GM21447 (cell line): ENCODE measurements at regions not wholly inside any gene's neighbourhood (a gene's known extent, or its start where the extent isn't known, plus 50 kb on each side); places are given as distances from the start of the nearest gene placed in this dataset.
"Not testable (repeated sequence)": the region's sequence is repeated elsewhere in the genome, so short reads cannot be mapped to it uniquely, and the experiment has no call there.

Experiments
- ATAC-seq: cut with Tn5 transposase; IDR thresholded peaks from one replicate; pipeline ENCODE4 v1.9.1; 2021; ENCODE audit not compliant: unreplicated experiment

- ATAC-seq = no peak
Measured at GRCh38 chr3:160047876-160048275, 59.2 kb downstream of the IL12A start.

DNA sequence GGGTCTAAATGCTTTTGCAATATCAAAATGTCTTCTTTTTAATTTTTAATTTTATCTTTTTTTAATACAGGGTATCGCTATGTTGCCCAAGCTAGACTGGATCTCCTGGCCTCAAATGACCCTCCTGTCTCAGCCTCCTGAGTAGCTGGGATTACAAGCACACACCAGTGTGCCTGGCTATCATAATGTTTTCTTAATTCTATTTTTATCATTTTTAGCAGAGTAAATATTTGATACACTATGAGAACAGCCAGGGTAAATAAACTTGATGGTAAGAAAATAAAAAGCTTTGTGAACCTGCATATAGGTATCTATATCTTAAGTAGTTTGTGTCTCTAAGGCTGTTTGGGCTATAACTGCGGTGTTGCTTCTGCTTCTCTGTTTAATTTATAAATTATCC is 60.4 kb downstream of the IL12A start:
- no peak for ATAC-seq

DNA sequence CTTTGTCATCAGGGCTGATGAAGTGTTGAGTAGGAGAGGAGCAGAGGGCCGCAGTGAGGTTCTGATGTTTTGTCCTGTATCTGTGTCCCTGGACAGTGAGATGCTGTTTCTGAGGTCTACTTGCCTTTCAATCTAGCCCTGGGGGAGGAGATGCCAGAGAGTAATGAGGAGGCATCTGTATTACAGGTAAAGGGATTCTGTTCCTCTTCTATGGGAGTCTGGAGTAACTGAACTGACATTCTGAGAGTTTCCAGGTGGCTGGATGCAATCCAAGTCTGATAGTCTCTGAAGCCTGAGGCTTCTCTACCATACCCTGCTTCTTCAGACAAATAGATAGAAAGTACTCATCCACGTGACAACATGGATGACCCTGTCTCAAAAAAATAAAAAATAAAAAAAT is 60.9 kb downstream of the IL12A start:
- no peak for ATAC-seq

DNA sequence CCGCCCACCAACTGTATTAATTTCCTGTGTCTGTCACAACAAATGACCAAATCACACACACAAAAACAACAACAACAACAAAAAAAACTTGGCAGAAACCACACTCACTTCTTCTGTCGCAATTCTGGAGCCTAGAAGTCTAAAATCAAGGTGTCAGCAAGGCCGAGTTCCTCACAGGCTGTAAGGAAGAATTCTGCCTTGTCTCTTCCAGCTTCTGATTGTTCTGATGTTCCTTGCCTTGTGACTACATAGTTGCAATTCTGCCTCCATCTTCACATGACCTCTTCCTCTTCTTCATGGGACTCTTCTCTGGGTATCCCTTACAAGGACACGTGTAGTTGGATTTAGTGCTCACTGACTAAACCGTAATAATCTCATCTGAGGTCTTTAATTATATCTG is 61.4 kb downstream of the IL12A start:
- ATAC-seq = no peak

DNA sequence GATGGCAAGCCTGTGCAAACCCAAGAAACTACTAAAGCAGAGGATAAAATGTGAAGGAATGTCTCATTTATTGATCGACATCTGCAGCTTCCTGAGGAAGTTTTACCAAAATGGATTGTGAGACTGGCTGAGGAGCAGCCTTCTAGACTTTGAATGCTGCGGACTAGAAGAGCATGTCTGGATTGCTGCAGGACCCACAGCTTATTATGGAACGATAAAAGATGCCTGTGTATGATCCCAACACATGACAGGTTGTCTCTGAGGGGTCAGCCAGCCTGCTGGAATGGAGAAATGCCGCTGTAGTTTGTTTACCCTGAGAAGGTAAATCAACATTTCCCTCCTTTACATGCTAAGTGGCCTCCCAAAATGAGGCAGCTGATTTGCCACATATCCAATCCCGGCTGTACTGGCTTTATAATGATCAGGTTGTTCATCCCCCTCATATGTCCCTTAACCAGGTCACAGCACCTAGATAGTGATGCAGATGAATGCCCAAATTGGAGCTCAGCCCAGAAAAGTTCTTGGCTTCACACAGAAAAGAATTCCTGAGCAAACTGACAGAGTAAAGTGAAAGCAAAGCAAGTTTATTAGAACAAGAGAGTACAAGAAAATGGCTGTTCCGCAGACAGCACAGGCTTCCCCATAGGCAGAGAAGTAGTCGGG is 63.9 kb downstream of the IL12A start:
- no peak for ATAC-seq

DNA sequence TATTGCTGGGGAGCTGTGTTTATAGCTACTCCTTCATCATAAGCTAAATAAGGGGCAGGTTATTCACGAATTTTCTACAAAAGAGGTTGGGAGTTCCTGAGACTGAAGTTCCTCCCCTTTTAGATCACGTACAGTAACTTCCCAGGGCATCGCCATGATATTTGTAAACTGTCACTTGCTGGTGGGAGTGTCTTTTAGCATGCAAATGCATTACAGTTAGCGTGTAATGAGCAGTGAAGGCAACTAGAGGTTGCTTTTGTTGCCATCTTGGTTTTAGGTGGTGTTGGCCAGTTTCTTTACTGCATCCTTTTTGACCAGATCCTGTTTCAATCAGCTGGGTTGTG is 64.4 kb downstream of the IL12A start:
- ATAC-seq = no peak

DNA sequence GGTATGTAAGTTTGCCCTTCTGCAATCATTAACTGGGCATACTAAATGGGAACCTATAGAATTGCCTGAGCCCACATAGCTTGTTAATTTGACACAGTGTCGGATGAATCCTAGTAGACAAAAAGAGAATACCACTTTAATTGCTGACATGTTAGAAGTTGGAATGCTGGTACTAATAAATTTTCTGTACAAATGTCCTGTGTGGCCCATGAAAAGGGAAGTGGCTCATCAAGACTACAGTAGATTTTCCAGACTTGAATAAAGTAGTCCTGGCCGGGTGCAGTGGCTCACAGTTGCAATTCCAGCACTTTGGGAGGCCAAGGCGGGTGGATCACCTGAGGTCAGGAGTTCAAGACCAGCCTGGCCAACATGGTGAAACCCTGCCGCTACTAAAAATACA is 66.2 kb downstream of the IL12A start:
- ATAC-seq = not testable (repeated sequence)

DNA sequence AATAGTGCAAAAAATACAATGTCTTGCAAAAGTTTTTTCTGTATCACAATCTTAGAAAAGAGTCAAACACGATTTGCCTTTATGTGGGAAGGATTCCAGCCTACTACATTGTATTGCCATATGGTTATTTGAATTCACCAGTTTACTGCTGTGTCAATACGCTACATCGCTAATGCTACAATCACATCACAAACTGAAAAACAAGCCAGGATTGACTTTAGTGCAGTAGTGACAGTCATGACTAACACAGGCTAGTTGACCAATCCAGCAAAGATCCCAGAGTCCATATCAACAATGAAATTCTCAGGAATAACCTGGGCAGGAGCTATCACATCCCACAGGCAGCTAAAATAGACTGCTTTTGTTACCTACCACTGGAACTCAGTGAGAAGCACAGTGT is 67.0 kb downstream of the IL12A start:
- ATAC-seq = no peak

GRCh38 chr3:160057331-160057730 is 68.7 kb downstream of the IL12A start:
- no peak for ATAC-seq

GRCh38 chr3:160060409-160061027 is 71.9 kb downstream of the IL12A start:
- no peak for ATAC-seq

- no peak for ATAC-seq
Measured at GRCh38 chr3:160061525-160061924, 72.9 kb downstream of the IL12A start.

DNA sequence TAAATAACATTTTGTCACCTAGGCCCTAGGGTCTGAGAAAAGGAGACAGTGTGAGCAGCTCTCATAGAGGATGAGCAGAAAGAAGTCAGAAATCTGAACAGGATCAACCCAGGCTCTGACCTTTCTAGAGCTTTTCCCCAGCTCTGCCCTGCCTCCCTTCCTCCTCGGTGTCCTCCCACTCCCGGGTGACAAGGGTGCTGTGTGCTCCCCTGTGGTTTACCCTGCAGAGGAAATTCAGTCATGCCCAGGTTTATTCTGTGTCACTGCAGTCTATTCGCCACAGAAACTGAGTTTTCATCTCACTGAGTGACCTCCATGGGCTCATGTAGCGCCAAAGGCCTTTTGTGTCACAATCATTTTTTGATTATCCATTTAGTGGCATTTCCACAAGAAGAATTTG is 76.6 kb downstream of the IL12A start:
- ATAC-seq = no peak

DNA sequence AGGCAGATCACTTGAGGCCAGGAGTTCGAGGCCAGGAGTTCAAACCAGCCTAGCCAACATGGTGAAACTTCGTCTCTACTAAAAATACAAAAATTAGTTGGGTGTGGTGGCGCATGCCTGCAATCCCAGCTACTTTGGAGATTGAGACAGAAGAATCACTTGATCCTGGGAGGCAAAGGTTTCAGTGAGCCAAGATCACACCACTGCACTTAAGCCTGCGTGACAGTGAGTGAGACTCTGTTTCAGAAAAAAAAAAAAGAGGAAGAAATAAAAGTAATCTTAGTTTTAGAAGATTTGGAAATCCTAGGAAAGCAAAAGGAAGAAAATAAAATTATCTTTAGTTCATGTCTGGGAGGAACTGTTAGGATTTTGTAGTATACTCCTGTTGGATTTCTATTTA is 77.2 kb downstream of the IL12A start:
- ATAC-seq = no peak

DNA sequence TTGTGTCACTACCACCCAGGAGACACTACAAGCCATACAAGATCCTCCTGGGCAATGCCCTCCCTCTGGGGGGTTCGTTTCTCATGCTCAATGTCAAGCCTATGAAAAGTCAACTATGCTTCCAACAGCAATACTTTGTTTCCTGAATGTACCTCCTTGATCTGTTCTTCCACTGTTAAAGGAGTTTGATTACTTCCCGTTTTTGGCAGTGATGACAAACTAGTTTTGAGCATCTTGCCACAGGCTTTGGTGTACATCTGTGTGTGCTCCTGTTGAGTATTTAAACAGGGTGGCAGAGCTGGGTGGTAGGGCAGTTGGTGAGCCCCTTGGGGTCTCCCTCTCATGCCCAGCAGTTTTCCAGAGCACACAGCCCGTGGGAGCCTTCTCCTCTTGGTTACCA is 81.4 kb downstream of the IL12A start:
- no peak for ATAC-seq

DNA sequence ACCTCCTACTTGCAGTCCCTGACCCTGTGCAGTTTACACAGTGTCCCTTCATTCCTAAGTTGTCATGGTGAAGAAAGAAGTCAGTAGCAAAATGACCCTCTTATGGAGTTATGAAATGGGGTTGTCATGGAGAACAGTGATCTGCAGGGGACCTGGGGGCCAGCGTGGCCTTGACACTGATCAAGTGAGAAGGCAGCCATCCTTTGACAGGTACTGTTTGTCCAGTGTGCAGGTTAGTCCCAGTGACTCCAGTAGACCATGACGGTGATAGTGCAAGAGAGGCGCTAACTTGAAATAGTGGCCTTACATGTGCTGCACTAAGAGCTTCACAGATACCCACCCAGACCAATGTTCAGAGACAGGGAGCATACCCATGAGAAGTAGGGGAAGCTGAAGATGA is 87.9 kb downstream of the IL12A start:
- ATAC-seq = no peak

- ATAC-seq = no peak
Measured at GRCh38 chr3:160078533-160078932, 89.9 kb downstream of the IL12A start.

DNA sequence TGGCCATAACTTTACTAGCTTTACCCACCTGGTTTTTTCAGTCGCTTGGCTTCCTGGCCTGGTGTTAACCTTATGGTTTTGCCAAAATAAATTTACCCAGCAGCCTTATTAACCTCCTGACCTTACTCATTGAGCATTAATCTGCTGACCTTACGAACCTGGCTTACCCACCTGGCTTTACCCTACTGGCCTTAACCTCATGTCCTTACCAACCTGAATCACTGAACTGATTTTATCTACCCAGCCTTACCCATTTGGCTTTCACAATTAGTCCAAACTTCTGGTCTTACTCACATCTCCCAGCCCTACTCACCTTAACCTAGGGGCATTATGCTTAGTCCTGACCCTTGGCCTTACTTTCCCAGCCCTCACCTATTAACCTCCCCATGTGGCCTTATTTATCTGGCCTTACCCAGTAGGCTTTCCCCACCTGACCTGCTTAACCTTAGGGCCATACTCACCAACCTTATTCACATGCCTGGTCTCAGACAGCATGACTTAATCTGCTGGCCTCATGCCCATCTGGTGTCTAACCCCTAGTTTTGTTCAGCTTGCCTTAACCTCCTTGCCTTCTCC is 93.4 kb downstream of the IL12A start:
- ATAC-seq = no peak

DNA sequence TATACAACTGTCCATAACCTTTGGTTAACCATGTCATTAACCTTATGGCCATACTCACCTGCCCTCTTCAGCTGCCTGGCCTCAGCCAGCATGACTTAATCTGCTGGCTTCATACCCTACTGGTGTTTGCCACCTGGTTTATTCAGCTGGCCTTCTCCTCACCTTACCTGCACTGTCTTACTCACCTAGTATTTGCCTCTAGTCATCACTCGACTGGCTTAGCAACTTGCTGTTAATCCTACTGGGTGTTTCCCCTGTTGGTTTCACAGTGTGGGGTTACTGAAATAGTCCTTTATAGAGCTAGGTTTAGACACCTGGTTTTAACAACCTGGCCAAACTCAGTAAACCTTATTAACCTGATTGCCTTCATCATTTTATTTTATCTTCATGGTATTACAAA is 96.4 kb downstream of the IL12A start:
- ATAC-seq = no peak

GRCh38 chr3:160088492-160089137 is 100.0 kb downstream of the IL12A start:
- no peak for ATAC-seq

- ATAC-seq = no peak
Measured at GRCh38 chr3:160090653-160091052, 102.0 kb downstream of the IL12A start.

GRCh38 chr3:160091441-160091840 is 102.8 kb downstream of the IL12A start:
- no peak for ATAC-seq

DNA sequence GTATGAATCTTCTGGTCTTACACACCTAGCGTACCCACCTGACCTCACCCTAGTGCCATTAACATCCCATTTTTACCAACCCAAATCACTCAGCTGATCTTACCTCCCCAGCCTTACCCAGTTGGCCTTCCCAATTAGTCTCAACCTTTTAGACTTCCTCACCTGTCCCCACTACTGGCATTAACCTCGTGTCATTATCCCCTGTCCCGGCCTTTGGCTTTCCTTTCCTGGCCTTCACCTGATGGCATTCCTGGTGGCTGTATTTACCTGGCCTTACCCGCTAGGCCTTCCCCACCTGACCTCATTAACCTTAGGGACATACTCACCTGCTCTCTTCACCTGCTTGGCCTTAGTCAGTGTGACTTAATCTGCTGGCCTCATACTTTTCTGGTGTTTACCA is 104.1 kb downstream of the IL12A start:
- ATAC-seq = no peak
